Epidermal melanocyte (primary cell): ENCODE measurements at regions not wholly inside any gene's neighbourhood (a gene's known extent, or its start where the extent isn't known, plus 50 kb on each side); places are given as distances from the start of the nearest gene placed in this dataset.
A peak's percentile ranks its signal among the peaks of the same experiment; 100 is the strongest.
"Not testable (repeated sequence)": the region's sequence is repeated elsewhere in the genome, so short reads cannot be mapped to it uniquely, and the experiment has no call there.

Experiments
- DNase-seq: peaks from one replicate; pipeline ENCODE4 v3.0.0; 2011; ENCODE audit warnings: low spot score; ENCODE audit not compliant: insufficient read length

DNA sequence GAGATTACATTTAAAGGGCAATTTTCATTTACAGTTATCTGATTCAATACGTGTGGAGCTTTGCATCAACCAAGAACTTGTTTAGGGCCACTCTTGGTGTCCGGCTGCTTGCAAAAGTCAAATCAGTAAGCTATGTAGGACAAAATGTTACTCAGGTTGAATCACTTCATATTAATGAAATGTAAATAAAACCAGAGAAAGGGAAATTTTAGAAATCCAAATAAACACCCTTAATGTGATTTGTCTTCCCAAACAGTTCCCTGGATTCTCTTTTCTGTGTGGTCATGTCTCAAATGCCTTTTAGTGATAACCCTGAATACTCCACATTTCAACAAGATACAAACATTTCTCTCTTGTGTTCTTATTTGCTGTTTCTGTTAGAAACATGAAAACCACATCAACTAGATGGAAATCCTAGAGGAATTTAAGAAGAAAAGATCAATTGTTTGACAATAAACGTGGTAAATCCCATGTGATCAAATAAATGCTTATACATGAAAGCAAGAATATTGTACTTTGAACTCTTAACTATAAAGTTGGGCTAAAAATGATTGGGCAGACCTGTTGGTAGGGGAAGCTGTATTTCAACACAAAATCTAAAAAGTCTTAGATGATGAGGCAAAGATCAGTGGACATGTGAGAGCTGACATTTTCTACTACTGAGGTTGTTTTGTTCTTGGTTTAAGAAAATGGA lies 101.3 kb downstream of the CDC42EP3 start:
- DNase-seq: peak; percentile 18

DNA sequence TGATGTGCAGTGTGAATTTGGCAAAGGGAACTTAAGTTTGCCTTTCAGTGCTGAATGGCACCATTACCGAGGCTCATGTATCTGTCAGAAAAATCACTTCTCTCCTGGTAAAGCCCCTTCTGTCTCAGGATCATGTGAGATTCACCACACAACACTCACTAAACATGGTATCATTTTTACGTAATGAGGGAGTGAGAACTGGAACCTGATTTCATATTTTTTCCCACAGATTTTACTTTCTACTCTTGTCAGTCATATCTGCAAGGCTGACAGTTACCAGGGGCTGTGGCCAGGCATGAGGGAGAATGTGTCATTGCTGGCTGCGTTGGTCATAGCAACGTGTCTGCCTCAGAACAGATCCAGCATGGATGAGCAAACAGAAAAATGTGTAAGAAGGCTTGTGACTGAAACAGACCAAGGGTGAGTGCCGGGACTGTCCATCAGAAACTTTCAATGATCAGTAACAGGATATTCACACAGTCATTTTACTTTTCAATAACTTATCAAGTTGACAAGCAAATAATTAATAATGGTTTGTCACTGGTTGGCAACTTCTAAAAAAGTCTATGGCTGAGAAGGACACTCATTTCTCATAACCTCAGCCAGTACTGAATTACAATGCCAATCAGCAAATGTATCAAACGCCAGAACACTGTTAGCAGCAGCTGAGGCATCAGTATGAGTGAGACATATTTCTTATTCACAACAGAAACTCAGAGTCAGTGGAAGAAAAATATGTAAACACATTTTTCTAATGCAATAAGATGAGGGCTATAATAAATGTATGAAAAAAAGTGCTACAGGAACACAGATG lies 100.5 kb downstream of the CDC42EP3 start:
- DNase-seq: no peak

DNA sequence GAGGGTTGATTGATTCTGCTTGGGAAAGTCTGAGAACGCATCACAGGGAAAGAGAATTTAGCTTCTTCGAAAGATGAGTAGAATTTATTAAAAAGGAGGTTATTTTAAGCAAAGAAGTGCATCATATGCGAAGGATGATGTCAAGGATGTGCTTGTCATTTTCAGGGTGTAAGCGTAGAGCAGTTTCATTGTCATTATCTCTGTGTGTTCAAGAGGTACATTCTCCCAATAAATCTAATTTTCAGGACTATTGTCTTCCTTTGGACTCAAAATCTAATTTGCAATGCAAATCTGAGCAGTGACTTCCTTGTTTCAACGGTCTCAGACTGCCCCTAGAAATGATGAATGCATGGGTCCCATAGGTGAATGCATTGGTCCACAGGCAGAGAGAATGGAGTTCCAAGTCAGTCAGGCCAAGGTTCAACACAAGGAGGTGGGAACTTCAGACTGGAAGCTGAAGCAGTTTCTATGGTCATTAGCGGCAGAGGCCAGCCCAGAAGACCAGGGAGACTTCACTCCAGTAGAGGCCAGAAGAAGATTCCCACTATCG lies 99.8 kb downstream of the CDC42EP3 start:
- no peak for DNase-seq

DNA sequence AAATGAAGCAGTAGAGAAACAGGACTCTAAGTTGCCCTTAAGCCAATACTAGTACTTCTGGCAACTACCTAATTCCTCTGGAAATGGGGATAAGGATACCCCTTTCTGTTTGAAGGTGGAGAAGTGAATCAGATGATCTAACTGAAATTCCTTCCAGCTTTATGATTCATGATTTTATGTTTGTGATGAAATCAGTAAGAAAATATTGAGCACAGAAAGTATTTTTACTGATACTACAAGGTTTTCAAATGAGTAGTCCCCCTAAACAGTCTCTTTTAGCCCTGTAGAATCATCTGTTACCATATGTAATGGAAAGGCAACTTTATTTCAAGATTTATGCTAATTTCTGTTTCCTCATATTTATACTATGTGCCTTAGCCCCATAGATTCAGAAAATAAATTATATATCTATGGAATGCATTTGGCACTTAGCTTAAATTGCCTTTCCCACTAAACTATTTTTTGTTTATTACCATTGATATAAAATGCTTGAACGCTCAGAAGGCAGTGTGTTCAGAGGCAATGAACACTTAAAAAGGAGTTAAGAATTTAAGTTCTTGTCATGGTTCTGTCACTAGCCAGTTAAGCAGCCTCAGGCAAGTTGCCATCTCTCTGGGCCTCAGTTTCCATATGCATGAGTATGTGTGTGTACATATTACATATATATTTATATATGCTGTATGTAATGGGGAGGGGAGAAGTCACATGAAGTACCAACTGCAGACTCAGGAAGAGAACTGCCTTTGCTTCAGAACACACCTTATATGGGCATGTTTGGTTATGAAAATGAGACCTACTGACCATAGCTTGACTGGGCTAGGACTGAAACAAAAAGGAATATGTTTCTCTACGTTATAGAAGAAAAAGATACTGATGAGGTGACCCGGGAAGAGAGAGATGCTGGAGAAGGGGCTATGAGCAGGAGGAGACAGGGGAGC lies 97.7 kb downstream of the CDC42EP3 start:
- DNase-seq: no peak

DNA sequence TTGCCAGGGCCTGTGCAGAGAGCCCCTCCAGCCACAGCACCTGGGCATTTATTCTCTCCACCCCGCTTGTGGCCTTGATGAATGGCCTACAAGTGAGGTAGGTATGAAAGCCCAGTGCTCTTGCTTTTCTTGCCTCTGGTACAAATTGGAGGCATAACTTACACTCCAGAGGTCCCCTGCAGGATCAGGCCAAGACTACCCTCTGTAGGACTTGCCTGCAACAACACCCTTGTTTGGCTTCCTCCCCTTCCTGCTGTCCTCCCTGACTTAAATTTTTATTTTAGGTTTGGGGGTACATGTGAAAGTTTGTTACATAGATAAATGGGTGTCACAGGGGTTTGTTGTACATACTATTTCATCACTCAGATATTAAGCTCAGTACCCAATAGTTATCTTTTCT lies 95.7 kb downstream of the CDC42EP3 start:
- DNase-seq: no peak

DNA sequence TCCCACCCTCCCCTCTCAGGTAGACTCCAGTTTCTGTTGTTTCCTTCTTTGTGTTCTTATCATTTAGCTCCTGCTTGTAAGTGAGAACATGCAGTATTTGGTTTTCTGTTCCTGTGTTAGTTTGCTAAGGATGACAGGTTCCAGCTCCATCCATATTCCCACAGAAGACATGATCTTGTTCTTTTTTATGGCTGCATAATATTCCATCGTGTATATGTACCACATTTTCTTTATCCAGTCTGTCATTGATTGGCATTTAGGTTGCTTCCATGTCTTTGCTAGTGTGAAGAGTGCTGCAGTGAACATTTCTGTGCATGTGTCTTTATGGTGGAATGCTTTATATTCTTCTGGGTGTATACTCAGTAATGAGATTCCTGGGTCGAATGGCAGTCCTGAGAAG lies 95.2 kb downstream of the CDC42EP3 start:
- DNase-seq: not testable (repeated sequence)

DNA sequence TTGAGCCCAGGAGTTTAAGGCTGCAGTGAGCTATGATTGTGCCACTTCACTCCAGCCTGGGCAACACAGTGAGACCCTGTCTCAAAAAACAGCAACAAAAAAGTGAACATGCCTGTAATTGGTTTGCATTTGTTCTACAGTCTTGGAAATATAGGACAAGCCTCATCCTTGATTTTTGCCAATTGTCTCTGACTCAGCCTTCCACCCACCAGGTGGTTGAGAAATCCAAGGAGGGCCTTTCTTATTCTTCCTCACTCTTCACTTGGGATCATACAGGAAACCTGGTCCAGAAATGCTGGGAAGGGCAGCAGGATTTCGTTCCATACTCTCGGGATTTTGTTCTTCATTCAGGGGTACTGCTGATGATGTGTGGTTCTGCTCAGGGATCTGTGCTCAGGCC lies 94.6 kb downstream of the CDC42EP3 start:
- no peak for DNase-seq

DNA sequence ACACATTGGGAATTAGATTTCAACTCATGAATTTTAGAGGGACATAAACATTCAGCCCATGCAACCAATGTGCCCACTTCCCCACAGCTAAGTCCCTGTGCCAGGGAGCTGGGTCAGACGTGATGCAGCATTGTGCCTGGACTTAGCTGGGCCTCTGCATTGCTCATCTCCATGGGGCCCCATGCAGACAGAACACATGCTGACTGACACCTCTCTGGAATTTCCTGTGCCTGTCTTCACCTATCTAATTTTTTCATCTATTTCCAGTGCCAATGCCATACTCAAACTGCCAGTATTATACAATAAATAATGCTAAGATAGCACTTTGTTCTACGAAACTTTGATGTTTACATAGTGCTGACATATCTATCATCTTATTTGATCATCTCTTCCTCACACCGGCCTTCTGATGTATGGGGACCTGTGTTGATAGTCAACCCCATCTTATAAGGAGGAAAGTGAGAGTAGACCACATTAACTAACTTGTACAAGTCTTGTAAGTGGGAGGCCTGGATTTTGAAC lies 92.2 kb downstream of the CDC42EP3 start:
- DNase-seq: no peak

DNA sequence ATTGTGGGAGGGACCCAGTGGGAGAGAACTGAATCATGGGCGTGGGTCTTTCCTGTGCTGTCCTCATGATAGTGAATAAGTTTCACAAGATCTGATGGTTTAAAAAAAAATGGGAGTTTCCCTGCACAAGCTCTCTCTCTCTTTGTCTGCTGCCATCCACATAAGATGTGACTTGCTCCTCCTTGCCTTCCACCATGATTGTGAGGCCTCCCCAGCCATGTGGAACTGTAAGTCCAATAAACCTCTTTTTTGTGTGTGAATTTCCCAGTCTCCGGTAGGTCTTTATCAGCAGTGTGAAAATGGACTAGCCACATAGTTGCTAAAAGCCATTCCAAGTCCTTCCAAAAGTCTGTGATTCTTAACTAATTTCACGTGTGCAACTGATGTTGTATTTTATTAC lies 91.5 kb downstream of the CDC42EP3 start:
- DNase-seq: not testable (repeated sequence)

DNA sequence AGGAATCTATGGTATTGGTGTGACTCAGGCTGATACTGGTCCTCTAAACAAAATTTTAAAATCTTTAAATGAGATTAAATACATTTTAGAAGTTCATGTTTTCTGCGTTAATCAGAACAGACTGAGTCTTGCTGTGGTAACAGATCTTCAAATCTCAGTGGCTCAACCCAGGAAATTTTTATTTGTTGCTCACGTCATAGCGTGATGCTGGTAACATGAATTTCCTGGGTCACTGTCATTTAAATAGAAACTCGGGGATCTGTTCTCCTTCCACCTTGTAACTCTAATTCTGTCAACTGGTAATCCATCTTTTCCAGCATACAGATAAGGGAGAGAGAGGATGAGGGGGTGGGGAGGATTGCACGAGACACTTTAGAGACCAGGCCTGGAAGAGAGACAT lies 90.0 kb downstream of the CDC42EP3 start:
- no peak for DNase-seq

DNA sequence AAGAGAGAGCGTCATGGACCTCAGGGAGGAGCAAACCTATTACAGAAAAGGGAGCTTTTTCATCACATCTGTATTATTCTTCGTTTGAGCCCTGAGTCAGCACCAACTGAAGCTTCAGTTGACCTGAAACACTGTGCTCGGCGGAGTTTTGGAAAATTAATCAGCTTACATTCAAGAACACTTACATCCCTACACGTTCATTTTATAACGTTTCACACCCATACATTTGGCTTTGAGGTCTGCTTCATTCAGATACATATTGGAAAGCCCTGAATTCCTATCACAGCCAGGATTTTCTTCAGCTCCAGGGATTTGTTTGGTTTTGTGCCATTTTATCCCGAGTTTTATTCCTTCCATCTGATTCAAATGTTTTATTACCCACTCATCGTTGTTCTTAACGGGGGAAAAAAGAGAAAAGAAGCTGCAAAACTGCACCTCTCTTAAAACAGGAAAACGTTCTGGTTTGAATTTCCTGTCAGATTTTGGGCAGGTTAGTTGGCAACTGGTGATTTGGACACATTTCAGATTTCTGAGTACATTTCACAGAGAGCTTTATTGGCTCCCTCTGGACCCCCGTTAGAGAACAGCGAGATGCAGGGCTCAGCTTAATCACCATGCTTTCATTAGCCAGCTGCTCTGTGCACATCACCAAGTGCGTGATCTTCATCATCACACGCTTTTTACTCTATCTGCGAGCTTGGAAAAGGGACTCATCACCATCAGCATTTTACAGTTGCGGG lies 88.8 kb downstream of the CDC42EP3 start:
- no peak for DNase-seq

DNA sequence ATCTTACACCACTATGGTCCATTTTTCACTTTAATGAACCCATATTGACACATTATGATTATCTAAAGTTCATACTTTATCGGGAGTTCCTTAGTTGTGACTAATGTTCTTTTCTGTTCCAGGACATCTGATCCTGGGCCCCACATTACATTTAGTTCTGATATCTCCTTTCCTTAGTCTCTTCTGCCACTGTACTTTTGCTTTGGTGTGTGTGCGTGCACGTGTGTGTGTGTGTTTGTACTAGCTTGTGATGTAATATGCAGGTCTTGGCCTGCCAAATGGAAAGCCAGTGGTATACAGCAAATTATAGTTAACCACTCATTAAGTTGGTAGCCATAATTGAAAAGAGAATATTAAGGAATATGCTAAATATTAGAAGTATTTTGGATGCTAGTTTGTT lies 88.0 kb downstream of the CDC42EP3 start:
- no peak for DNase-seq

DNA sequence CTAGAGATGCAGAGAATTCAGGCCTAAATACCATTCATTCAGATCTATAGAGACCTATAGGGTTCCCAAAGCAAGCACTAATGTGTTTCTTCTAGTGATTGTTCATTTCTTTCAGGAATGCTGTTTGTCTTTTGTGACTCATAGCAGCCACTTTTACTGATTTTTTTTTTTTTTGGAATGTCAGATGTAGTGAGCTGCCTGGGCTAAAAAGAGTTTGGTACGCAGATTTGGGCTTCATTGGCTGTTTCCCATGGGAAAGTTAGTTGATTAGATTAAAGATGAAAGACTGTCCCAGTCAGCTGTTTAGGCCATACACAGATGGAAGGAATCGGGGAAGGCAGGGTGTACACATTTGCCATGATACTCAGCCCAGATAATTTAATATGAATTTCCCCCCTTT lies 87.6 kb downstream of the CDC42EP3 start:
- no peak for DNase-seq

DNA sequence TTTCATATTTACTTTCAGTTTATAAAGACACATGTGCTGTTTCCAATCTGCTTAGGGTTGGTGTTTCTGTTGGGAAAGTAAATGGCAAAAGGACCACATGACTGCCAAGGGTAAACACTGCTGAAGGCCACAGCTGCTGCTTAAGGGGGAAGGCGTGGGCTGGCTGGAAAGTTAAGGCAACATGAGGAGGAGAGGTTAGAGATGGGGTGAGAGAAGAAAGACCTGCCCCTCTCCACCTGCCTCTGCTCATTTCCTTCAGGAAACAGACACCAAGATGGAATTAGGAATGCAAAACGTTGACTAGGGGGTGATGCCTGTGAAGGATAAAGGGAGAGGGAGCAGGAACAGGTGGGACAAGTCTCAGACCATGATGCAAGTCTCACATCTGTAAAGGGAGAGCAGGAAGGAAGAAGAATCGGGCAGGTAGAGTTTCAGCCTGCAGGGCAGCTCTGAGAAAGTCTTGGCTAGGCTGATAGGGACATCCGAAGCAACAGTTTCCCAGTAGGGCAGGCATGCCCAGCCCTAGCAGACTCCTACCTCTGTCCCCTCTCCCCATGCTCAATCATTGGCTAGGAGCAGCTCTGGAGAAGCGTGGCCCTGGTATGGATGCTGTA lies 86.0 kb downstream of the CDC42EP3 start:
- DNase-seq: no peak

DNA sequence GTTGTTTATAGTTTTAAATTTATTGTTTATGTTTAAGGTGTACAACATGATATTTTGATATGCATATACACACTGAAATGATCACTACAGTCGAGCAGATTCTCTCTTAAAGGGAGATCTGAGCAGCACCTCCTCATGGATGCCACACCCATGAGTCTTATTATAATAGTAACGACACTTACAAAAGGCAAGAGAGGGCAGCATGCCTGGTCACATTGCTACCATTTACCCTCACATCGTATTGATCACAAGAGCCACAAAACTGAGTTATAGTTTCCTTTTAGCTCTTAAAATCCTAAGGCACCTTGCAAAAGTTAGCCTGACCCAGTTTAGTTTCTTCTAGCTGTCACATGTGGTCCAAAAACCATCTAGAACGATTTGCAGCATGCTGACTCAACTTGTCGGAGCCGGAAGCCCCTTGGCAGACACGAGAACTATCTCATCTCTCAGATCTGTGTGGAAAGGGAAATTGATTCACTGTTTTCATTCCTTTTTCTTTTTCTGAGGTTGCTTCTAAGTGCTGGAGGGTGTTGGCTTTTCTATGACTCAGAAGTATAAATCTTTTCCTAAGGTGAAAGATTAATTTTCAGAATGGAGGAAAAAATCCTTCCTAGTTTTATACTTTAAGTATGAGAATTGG lies 85.3 kb downstream of the CDC42EP3 start:
- DNase-seq: no peak

DNA sequence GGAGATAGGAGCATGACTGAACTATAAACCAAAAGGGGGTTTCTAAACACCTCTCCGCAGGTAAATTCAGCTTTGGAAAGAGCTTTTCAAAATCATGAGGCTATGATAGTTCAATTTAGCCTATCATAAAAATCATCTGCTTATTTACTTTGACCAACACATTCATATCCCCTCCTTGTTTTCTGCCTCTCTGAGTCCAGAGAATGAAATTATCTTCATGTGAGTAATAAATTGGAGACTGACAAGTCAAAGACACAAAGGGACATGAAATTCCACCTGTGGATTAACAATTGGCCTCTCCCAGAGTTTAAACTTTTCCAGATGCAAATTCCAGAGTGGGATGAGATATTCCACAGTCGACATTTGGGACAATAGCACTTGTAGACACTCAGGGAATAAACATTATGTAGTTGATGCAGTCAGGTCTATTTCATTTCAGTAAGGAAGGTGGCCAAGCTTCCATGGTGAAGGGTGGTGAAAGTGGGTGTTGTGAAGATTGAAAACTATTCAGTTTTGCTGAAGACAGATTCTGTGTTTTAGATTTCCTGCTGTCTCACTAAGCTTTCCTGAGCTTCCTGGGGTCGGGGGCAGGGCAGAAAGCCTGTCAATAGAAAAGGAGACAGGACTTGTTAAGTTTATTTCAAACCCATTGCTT lies 84.7 kb downstream of the CDC42EP3 start:
- DNase-seq: no peak

DNA sequence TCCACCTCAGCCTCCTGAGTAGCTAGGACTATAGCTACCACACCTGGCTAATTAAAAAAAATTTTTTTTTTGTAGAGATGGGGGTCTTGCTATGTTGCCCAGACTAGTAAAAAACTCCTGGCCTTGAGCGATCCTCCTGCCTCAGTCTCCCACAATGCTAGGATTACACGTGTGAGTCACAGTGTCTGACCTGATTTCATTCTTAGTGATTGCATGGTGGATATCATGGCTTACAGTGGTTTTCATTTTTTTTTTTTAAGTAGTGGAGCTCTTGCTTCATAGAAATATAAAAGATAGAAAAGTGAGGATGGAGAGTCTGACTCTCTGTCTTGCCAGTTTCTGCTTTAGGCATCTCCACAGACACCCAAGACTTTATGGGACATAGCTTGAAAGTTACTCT lies 83.6 kb downstream of the CDC42EP3 start:
- no peak for DNase-seq

DNA sequence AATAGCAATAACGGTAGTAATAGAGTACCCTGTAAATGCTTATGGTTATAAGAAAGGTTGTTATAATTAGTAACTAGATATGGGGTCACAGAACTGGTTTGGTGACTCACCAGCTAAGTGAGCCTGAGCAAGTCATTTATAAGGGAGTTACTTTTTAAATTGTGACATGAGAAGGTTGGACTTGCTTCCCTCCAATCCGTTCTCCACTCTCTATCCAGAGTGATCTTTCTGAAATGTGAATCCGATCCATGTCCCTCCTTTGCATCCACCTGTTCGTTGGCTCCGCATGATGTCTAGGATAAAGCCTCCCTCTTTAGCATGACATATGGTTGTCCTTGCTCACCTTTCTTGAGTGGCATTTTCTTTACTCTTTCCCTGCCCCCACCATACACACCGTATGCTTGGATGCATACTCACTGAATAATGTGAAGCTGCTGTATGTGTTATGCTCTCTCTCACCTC lies 83.1 kb downstream of the CDC42EP3 start:
- no peak for DNase-seq

DNA sequence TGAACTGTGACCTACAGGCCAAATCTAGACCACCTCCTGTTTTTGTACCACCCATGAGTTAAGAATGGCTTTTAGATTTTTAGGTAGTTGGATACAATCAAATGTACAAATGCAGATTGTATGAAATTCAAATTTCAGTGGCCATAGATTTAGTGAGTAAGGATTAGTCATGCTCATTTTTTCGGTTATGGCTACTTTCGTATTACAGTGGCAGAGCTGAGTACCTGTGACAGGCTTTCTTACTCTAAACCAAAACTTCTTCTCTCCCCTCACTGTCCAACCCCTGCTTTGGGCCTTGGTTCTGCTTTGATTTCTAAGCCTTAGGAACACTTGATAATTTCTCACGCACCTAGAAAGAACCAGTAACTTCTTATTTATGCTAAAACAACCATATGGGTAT lies 82.1 kb downstream of the CDC42EP3 start:
- no peak for DNase-seq
